ENCODE measurements at regions not wholly inside any gene's neighbourhood (a gene's known extent, or its start where the extent isn't known, plus 50 kb on each side); places are given as distances from the start of the nearest gene placed in this dataset.

DNA sequence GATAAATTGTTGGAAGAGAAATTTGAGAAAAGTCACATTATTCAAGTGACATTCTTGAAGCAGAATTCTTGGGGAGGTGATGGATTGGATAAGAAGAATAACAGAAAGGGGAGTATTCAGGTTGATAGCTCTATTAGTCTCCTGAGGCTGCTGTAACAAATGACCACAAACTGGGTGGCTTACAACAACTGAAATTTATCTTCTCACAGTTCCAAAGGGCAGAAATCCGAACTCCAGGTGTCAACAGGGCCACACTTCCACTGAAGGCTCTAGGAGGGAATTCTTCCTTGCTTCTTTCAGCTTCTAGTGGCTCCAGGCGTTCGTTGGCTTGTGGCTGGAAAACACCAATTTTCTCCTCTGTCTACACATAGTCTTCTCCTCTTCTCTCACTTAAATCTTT lies 99.8 kb downstream of the TES start:
- DNase-seq, result no peak

GRCh38 chr7:116311259-116311658 lies 100.9 kb downstream of the TES start:
- DNase-seq, result no peak

GRCh38 chr7:116311816-116312471 lies 101.6 kb downstream of the TES start:
- DNase-seq, result no peak

DNA sequence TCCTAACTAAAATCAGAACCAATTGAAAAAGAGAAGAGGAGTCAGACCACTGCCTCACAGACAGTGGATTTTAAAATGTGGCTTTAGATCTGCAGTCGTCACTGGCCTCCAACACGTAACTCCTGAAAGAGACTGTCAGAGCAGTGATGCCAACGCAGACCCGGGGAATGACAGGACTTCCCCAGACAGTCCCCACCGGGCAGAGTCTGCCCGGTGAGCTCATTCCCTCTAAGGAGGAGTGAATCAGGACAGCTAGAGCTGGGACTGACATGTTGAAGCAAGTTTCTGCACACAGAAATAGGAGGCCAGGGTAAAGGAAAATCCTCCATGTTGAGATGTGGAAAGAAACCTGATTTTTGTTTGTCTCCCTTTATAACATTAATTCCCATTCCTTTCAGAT lies 105.0 kb downstream of the TES start:
- no peak for DNase-seq

- no peak for DNase-seq
These were observed 105.5 kb downstream of the TES start for GRCh38 chr7:116315803-116316202.

DNA sequence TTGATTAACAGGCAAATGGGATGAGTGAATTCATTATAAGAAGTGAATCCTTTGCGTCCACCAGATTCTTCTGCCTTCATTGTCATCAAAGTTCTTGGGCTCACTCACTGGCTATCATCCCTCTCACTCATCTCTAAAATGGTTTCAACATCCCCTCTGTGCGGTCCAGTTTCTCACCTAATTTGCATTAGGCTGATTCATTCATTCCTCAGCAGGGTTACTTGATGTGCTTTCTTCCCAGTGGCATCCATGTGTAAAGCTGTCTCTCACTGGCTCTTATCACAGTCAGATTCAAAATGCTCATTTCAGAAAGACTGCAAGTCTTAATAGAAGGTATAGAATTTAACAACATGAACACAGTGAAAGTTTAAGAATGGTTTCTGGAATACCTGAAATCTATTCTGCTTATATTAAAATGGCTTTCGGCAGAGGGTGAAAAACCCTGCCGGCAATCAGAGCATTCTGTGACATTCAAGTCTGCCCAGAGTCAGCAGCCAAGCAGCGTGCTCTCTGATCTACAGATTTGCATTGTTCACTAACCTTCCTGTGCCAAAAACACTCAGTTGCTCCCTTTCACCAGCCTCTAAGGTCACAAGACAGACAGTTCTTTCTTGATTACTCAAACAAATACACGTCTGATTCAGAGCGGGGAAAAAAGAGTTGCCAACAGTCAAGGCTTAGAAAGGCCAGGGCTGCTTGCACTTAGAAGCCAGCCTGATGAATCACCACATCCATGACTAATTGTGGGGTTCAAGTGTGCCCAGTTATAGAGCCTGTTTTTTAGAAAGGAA lies 106.7 kb downstream of the TES start:
- DNase-seq, result no peak

- no peak for DNase-seq
These were observed 107.6 kb downstream of the TES start for GRCh38 chr7:116317907-116318306.

DNA sequence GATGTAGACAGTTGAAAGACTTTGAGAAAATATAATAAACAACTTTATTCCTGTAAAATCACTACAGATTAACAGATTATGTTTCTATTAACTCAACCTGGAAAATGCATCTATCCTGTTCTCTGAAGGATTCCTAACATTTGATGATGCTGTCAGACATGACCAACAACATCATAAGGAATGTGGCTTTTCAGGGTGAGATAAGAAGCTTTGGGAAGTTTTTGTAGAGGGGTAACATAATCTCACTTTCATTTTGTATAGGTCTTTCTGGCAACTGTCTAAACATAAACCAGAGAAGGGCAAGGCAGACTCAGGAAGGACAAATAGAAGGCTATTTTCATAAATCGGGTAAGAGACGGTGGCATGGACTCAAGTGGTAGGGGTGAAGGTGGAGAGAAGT lies 112.2 kb downstream of the TES start:
- DNase-seq, result no peak

DNA sequence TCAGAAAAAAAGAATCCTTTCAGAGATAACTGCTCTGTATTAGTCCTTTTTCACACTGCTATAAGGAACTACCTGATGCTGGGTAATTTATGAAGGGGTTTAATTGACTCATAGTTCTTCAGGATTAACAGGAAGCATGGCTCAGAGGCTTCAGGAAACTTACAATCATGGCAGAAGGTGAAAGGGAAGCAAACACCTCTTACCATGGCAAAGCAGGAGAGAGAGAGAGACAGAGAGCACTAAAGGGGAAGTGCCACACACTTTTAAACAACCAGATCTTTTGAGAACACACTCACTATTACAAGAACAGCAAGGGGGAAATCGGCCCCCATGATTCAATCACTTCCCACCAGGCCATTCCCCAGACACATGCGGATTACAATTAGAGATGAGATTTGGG lies 114.2 kb downstream of the TES start:
- DNase-seq, result no peak

- no peak for DNase-seq
These were observed 115.2 kb downstream of the TES start for GRCh38 chr7:116325517-116325916.

- DNase-seq, result no peak
These were observed 116.8 kb downstream of the TES start for GRCh38 chr7:116327135-116327534.

DNA sequence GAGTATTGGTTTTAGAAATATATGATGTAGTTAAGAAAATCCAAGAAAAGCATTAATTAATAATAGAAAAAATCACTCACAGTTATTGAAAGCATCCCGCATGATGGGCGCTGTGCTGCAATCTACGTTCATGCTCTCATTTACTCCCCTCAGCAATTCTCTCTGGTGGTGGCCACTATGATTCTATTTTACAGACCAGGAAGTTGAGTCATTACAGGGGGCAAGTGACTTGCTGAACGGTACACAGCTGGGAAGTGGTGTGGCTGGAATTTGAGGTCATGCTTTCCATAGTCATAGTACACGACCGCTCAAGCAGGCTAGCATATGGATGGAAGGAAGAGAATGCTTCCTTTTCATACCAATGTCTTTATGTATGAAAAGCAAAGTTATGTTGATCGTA lies 117.4 kb downstream of the TES start:
- no peak for DNase-seq

DNA sequence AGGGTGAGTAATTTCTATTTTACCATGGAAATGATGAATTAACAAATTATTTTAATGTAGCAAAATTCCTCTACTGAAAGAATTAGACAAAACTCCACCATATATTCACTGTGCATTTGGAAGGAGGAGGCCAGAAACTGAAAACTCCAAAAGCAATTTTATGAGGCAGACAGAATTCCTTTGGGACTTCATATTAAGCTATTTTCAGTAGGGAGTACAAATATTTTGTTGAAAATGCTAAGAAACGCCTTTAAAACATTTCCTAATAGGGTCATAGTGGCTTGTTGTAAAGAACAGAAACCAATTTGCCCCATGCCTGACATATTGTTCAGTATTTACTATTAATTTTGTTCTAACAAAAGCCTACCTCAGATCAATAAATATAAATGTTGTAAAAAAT lies 117.8 kb downstream of the TES start:
- no peak for DNase-seq

DNA sequence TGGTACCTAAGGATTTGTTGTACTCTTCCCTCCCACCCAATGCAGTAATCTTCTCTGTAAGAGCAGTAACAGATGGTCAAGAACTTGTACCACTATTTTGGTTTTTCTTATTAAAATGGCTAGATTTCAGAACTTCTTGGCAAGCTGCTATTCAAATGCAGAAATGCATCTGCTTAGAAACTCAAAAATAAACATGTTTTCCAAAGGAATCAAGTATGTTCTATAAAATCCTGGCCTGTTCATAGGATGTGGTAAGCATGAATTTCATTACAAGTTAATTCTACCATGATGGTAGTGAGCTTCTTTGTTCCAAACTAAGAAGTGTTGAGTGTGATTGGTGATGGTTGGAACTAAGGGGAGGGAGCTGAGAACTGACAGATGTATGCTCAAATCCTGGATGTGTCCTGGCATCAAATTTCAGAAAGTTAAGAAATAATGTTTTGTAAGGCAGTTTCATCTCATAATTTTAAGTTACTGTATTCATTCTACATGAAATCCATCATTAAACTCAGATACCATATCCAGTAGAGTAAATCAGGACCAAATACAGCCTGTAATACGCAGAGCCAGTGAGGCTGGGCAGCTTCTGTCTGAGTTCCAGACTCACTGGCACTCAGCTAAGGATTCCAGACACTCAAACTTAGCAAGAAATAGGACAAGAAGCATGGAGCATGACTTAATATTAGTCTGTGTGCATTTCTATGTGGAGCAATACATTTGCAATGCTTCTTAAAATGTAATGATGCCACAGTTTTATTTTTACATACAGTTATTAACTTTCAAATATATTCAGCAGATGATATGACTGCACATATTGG lies 119.6 kb downstream of the TES start:
- DNase-seq, result no peak

GRCh38 chr7:116331020-116331419 lies 120.7 kb downstream of the TES start:
- no peak for DNase-seq

- DNase-seq, result no peak
These were observed 122.4 kb downstream of the TES start for GRCh38 chr7:116332766-116333165.

DNA sequence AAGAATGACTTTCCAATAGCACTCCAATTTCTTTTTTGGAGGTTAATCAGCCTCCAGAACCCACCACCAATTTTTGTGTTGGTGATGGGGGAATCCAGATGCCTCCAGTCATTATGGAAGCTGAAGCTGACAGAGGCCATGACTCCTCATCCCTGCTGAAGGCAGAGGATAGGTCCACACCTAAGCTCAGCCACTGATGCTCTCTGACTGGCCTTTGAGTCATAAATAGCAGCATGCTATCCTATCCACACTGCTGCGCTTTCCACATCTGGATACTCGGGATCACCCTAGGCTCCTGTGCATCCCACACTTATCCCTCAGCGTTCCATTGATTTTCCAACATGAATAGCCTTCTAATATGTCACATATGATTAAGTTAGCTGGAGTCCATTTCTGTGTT lies 124.2 kb downstream of the TES start:
- no peak for DNase-seq

DNA sequence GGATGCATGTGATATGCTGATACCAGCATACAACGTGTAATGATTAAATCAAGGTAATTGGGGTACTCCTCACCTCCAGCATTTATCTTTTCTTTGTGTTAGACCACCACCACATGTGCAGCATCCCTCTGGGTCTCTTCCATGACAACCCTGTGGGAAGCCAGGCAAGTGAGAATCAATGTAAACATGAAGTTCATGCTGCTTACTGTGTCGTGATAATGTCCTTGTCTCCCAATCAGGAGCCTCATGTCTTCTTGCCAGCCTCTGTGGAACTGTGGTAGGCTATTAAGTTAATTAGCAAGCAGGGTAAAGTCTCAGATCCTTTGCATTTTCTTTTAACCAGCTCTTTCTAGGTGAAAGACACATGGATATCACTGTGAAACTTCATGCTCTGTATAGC lies 126.7 kb downstream of the TES start:
- DNase-seq, result no peak

DNA sequence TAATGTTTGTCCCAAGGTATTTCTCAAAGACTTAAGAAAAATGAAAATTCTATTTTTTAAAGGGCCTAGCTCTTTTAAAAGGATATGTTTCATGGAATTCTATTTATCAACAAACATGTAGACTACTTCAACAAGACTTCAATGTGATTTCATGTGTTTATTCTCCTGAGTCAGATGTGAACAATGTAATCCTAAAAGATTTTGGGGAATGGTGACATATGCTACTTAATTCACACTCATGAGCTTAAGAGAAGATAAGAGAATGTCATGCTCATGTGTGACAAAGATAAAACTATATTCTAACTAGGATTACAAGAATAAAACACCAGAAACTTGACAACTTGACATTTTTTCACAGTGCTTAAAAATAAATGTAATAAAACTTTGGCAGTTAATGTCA lies 127.5 kb downstream of the TES start:
- peak; percentile 6 for DNase-seq

DNA sequence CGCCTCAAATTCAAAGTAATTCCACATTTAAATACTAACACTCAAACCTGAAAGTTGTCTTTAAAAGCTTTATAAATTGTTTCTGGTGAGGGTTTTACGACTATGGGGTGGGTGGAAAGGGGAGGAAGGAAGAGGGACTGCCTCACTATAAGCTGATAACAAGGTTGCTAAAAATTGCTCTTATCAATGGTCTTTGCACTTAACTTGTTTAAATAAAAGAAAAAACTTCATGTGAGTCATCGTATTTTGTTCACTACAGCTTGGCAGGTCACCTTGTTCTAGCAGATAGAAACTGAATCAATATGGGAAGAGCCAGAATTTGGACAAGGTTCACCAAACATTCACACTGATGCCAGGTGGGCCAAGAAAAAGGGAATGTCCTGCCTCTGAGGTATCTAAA lies 129.2 kb downstream of the TES start:
- peak; percentile 29 for DNase-seq

GRCh38 chr7:116340201-116340847 lies 130.0 kb downstream of the TES start:
- DNase-seq, result no peak

DNA sequence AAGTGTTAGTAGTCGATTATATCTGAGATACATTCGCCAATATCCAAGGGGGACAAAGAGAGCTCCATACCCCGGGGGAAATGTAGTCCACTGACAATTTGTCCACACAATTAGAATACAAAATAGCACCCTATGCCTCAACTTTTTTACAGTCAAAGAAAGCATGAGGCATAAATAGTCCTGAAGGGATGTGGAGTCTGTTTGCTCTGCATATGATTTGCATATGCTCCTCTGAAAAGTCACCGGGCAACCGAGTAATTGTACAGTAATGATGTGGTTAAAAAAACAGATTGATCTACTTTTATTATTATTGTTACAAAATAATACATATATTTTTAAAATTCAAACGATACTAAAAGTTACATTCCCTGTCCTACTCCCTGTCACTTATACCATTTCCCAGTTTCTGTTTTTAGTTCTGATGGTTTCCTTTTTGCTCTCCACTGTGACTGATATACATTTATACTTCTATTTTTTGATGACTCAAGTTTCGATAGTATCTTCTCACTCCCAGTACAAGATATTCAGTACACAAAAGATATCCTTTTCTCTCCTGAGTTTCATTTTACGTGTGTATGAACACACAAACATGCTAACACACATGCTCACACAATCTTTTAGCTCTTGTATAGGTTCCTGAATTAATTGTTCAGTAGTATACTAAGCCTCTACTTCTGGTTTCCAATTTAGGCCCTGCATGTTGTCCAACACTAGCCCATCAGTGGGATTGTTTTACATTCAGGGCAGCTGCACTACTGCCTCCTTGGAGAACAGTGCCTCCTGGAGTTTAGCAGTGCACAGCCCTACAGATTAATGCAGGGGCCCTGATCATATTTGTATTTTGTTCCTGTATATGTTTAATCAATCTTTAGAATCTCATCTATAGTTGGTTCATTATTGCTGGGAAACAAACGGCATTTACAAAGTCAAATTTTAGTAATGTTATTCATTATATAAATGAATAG lies 130.9 kb downstream of the TES start:
- DNase-seq, result peak; percentile 33
